Ovary (tissue), 3 donors: ENCODE measurements at regions not wholly inside any gene's neighbourhood (a gene's known extent, or its start where the extent isn't known, plus 50 kb on each side); places are given as distances from the start of the nearest gene placed in this dataset.

Experiments
- CTCF ChIP-seq, 3 donors: fragments of 450-650 bp in 2 of 3; fragments of 200-600 bp in 1 of 3; IDR thresholded peaks; one replicate each; pipeline versions ENCODE4 v1.5.1 to v1.8.0; 2016 to 2022; ENCODE audit warnings: antibody characterized with exemption in 3 of 3, mild to moderate bottlenecking in 1 of 3
- EP300 ChIP-seq: sonication (generic); formaldehyde crosslinking; IDR thresholded peaks from one replicate; pipeline ENCODE4 v1.6.1; 2017; ENCODE audit warnings: antibody characterized with exemption
- donor health status: DM: no; HTN: no; CAD: no.

DNA sequence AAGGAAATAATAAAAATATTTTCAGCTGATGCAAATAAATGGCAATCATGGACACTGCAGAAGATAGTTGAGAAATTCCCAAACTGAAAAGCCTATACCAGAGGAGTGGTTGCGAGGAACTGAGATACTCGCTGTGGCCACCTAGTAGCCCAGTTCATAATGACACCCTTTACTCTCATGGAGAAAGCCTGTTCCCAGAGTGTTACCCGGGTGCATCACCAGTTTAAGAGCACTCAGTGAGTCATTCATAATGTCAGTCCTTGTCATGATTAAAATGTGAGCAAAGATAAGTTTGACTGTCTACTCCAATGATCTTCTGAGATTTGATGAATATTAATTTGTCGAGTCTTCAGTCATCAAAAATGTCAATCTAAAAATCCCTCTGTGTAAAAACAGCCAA lies 138.4 kb upstream of the LRRC3B start:
- no peak for TF ChIP-seq CTCF (IDR thresholded peaks at IDR 0.05)
- TF ChIP-seq EP300, result no peak
